ENCODE measurements at regions not wholly inside any gene's neighbourhood (a gene's known extent, or its start where the extent isn't known, plus 50 kb on each side); places are given as distances from the start of the nearest gene placed in this dataset.

- TF ChIP-seq, protein P1, sequence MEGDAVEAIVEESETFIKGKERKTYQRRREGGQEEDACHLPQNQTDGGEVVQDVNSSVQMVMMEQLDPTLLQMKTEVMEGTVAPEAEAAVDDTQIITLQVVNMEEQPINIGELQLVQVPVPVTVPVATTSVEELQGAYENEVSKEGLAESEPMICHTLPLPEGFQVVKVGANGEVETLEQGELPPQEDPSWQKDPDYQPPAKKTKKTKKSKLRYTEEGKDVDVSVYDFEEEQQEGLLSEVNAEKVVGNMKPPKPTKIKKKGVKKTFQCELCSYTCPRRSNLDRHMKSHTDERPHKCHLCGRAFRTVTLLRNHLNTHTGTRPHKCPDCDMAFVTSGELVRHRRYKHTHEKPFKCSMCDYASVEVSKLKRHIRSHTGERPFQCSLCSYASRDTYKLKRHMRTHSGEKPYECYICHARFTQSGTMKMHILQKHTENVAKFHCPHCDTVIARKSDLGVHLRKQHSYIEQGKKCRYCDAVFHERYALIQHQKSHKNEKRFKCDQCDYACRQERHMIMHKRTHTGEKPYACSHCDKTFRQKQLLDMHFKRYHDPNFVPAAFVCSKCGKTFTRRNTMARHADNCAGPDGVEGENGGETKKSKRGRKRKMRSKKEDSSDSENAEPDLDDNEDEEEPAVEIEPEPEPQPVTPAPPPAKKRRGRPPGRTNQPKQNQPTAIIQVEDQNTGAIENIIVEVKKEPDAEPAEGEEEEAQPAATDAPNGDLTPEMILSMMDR (IDR thresholded peaks at IDR 0.05; ENCODE audit: low read depth, low read length) = no peak
Observed at GRCh38 chr13:67964091-67964490, 734.0 kb upstream of the PCDH9 start.

GRCh38 chr13:67961331-67961730 lies 731.2 kb upstream of the PCDH9 start:
- DNase-seq (ENCODE audit: extremely low read depth, low read depth) = no peak
- TF ChIP-seq, protein P1 (IDR thresholded peaks at IDR 0.05; ENCODE audit: low read depth, low read length) = no peak

More at GRCh38 chr13:67964091-67964490, 734.0 kb upstream of the PCDH9 start:
- no peak for DNase-seq (ENCODE audit: extremely low read depth, low read depth)

- TF ChIP-seq, protein P1 (IDR thresholded peaks at IDR 0.05; ENCODE audit: low read depth, low read length) = no peak
- no peak for DNase-seq (ENCODE audit: extremely low read depth, low read depth)
Observed at GRCh38 chr13:67951431-67951830, 721.3 kb upstream of the PCDH9 start.

- TF ChIP-seq, protein P1 (IDR thresholded peaks at IDR 0.05; ENCODE audit: low read depth, low read length) = no peak
- DNase-seq (ENCODE audit: extremely low read depth, low read depth) = no peak
Observed at GRCh38 chr13:67950603-67951002, 720.5 kb upstream of the PCDH9 start.

- no peak for DNase-seq (ENCODE audit: extremely low read depth, low read depth)
- TF ChIP-seq, protein P1 (IDR thresholded peaks at IDR 0.05; ENCODE audit: low read depth, low read length) = no peak
Observed at GRCh38 chr13:67946131-67946530, 716.0 kb upstream of the PCDH9 start.

DNA sequence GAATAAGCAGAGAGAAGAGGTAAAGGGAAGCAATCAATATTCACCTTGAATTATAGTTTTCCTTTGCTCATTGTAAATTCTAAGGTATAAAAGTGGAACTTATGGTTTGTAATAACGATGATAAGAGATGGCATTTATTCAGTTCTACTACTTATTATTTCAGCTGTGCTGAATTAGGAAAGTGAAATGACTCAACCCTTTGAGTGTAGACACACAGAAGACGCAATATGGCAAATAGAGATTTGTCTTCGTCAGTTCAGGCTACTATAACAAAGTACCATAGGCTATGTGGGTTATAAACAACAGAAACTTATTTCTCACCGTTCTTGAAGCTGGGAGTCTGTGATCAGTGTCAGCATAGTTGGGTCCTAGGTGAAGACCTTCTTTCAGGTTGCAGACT lies 713.0 kb upstream of the PCDH9 start:
- TF ChIP-seq, protein P1 (IDR thresholded peaks at IDR 0.05; ENCODE audit: low read depth, low read length) = no peak
- DNase-seq (ENCODE audit: extremely low read depth, low read depth) = no peak

DNA sequence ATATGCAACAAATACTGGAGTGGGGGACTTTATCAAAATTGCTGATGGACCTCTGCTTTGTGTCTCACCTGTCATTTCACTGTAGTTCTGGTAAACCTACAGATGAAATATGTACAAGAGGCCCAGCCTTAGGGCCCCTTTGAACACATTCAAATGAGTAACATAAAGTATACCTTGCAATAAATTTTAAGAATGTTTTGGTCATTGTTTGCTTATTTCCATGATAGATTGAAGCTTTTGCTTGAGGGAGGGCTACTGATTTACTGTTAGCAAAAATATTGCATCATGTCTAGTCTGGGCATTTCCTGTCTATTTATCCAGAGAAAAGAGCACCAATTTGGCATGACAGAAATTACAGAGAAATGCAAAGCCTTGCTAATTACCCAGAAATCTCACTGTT lies 705.5 kb upstream of the PCDH9 start:
- no peak for DNase-seq (ENCODE audit: extremely low read depth, low read depth)
- TF ChIP-seq, protein P1 (IDR thresholded peaks at IDR 0.05; ENCODE audit: low read depth, low read length) = no peak
